ENCODE measurements at regions not wholly inside any gene's neighbourhood (a gene's known extent, or its start where the extent isn't known, plus 50 kb on each side); places are given as distances from the start of the nearest gene placed in this dataset.

DNA sequence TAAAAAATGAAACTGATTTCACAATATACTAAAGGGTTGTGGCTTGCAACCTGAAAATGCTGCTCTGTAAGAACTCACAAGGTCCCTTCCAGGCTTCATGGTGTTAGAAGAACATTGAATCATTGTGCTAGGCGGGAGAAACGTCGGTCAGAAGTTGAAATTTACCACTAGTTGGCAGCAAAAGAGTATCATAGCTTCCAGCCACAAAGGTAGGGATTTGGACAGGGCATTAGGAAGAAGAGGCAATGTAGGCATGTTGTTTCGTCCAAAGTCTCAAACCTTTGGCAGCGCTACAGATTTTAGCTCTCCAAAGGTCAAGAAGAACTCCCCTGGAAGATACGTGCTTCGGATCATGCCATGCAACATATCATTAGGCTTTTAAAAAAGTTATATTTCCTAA, 62.5 kb upstream of the ZP4 start:
- TF ChIP-seq, protein P1, sequence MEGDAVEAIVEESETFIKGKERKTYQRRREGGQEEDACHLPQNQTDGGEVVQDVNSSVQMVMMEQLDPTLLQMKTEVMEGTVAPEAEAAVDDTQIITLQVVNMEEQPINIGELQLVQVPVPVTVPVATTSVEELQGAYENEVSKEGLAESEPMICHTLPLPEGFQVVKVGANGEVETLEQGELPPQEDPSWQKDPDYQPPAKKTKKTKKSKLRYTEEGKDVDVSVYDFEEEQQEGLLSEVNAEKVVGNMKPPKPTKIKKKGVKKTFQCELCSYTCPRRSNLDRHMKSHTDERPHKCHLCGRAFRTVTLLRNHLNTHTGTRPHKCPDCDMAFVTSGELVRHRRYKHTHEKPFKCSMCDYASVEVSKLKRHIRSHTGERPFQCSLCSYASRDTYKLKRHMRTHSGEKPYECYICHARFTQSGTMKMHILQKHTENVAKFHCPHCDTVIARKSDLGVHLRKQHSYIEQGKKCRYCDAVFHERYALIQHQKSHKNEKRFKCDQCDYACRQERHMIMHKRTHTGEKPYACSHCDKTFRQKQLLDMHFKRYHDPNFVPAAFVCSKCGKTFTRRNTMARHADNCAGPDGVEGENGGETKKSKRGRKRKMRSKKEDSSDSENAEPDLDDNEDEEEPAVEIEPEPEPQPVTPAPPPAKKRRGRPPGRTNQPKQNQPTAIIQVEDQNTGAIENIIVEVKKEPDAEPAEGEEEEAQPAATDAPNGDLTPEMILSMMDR (conservative IDR thresholded peaks at IDR 0.05): peak; percentile 57
- no peak for TF ChIP-seq ZFX (IDR thresholded peaks at IDR 0.05)
